GM18505 (cell line): ENCODE measurements at regions not wholly inside any gene's neighbourhood (a gene's known extent, or its start where the extent isn't known, plus 50 kb on each side); places are given as distances from the start of the nearest gene placed in this dataset.
"Not testable (repeated sequence)": the region's sequence is repeated elsewhere in the genome, so short reads cannot be mapped to it uniquely, and the experiment has no call there.

Experiments
- ATAC-seq: cut with Tn5 transposase; IDR thresholded peaks from one replicate; pipeline ENCODE4 v1.9.1; 2021; ENCODE audit not compliant: unreplicated experiment
- POLR2A ChIP-seq: IDR thresholded peaks from 4 replicates; pipeline ENCODE4 v1.6.1; 2011; ENCODE audit warnings: borderline replicate concordance; ENCODE audit not compliant: insufficient read depth, insufficient read length; ENCODE audit errors: extremely low read depth

DNA sequence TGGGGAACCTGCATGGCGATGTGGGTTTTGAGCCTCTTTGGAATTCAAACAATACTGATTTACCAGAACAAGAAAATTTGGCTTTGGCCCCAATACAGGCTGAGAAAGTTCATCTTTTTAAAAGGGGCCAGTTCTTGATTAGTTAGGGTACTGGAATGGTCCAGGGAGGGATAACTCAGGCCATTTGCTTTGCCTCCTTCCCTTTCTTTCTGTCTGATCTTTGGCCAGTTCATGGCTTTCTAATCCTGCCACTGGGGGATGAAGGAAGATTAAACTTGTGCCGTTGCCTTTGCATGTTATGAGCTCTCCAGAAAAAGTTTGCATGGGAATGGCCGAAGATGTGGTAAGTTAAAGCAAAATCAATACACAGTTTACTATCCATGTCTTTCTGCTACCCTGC, 78.4 kb downstream of the ADAMTS15 start:
- no peak for TF ChIP-seq POLR2A
- ATAC-seq, result no peak

DNA sequence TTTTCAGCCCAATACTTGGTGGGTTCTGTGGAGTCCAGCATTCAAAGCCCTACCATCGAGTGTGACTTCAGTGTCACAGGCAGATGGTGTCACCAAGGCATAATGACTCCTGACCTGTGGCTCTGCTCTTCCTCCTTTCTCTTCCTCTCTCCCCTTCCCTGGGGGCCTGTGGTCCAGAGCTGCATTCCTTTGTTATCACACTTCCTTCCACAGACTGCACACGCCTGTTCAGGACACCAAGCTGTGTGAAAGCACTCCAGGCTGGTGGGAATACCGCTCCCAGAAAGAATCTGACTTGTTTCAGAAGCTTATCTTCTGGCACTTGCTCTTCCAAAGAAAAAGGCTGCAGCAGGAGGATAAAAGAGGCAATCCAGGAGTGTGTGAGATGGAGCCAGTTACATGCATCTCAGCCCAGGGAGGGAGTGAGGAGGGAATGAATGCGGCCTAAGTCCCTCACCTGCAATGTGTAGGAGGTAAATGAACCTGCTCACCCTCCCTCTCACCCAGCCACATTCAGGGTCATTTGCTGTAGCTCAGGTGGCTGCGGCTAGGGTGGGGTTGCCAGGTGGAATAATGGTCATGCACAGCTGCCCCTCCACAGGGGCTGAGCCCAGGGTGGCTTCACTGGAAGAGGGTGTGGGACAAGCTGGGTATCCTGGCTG, 79.3 kb downstream of the ADAMTS15 start:
- ATAC-seq, result no peak

DNA sequence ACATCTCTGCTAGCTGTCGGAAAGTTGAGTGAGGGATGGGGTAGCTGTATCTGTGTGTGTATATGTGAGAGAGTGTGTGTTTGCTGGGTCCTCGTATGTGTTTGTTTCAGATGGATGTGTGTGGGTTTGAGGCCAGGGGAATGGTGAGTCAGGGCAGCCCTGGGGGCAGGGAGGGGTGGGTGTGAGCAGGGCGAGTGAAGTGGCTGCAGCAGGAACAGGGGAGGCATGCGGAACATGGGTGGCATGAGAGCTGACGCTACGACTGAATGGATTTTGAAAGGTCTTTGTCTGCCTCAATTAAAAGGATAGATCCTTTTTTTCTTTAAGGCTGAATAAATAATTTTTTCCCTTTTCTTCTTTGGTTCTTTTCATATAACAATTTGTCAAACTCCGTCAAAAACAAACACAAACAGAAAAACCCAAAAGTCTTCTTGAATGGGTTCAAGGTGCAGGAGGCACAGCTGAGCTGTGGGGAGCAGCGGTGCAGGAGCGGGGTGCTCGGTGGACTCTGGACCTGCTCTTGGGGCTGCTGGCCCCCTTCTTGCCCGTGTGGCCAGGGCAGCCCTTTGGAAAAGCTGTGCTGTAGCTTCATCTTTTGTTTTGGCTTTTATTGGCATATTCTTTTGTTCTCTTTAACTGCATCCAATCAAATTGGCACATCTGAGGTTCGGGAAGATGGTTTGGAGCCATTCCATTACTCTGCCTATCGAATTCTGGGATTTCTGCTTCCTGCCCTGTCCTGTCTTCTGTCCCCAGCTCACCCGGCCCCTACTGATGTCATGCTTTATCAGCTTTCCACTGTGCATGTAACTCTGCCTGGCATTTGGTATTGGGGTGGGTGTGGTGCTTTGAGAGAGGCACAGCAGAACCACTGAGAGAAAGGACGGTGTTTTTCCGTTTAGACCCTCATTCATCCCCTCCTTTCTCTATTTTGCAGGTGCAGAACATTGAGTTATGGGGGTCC, 80.1 kb downstream of the ADAMTS15 start:
- ATAC-seq, result no peak
- TF ChIP-seq POLR2A, result no peak

More for the DNA sequence above, 79.3 kb downstream of the ADAMTS15 start:
- no peak for TF ChIP-seq POLR2A

DNA sequence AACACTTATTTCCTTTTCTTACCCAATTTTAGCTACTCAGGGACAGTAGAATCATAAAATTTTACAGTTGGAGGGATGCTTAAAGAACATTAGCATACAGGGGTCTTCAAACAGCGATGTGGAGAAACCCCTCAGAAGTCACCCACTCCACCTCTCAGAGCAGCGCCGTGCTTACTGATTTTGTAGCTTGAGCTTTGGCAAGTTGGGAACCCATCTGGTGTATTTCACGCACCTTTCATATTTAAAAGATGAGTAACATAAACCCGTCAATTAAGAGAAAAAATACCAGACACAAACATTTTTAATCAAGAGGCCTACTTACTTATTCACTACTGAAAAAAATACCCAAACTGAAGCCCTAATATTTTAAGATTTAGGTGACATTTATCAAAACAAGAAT, 80.9 kb downstream of the ADAMTS15 start:
- ATAC-seq, result no peak
- no peak for TF ChIP-seq POLR2A

DNA sequence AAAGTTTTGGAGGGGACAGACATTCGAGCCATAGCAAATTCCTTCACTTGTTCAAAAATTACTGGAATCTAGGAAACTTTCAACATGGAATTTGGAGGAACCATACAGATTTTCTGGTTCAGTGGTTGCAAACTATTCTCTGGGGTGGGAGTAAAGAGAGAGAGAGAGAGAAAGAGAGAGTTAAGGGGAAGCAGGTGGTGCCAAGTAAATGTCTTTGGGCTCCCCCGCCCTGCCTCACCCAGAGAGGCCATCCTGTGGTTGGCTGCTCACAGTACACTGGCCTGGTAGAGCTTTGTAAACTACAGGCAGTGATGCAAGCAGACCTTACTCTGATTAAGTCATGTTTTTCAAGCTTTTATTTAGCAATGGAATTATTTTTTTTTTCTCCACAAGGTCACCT, 82.6 kb downstream of the ADAMTS15 start:
- ATAC-seq, result no peak
- no peak for TF ChIP-seq POLR2A

DNA sequence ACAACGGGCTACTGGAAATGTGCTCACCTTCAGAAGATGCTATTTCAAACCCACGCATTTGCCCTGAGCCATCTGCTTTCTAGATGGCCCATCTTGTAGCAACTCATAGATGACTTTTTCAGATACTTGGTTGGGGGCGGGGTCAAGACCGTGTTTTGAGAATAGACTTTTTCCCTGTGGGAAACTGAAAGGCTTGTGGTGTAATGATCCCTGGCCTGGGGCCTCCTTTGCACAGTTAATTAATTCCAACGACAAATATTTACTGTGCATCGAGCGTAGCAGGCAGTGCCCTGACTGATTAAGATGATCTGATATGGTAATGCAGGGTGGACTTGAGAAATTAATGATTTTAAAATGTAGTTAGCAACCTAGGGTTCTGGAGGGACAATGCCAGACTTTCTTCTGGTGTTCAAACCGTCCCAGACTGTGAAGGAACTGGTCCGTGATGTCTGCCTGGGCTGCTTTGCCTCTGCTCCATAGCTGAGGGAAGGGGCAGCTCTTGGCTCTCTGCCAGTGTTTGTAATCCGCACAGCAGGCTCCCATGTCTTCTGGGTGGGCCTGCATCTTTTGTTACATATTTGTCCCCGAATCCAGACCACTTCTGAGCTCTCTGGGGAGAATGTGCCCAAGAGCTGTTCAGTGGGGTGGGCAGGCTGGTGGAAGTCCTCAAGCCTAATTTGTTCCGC, 84.8 kb downstream of the ADAMTS15 start:
- ATAC-seq, result no peak
- no peak for TF ChIP-seq POLR2A

DNA sequence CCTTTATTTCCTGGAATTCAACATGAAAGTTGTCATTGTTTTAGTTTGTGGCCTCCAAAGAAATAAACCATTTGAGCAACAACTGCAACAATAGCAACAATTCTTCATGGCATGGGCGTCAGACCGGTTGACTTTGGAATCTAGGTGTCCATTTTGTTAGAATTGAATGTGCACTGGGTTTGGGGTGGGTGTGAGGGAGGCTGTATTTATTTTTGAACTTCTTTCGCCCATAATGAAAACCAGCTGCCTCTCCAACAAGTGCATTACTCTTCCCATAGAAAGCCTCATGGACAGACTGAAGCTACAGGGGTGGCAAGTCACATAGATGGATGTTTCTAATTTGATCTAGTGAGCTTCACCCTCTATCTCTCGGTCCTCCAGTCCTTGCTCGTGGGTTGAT, 85.4 kb downstream of the ADAMTS15 start:
- ATAC-seq, result no peak
- no peak for TF ChIP-seq POLR2A

DNA sequence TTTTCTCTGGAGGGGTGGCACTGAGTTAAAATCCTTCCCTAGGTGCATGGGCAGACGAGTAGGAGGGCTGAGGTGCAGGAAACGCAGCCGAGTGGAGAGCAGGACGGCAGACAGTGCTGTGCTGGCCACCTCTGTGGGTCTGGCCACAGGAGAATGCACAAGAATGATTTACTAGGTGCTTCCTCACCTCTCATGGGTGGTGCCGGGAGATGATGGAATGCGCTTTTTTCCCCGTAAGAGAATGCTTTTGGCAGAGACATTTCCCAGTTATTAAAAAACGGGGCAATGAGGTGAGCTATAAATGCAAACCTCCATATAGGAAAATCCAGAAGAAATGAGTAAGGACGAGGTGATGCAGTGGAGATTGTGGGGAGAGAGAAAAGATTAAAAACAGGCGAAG, 86.1 kb downstream of the ADAMTS15 start:
- no peak for ATAC-seq
- TF ChIP-seq POLR2A, result no peak

DNA sequence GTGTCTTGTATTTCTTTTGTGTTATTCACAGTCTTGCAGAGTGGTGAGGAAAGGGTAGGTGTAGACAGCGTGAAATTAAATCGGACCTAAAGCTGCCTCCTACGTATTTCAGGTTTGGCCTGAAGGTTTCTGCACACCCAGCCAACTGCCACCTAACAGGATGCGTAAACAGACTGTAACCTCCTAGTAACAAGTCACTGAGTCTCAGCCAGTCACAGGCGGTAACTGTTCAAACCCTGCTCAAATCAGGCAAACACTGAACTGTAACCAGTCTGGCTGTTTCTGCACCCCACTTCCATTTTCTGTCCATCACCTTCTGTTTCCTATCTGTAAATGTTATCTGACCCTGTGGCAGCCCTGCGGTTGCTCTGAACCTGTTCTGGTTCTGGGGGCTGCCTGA, 87.1 kb downstream of the ADAMTS15 start:
- no peak for ATAC-seq
- no peak for TF ChIP-seq POLR2A

DNA sequence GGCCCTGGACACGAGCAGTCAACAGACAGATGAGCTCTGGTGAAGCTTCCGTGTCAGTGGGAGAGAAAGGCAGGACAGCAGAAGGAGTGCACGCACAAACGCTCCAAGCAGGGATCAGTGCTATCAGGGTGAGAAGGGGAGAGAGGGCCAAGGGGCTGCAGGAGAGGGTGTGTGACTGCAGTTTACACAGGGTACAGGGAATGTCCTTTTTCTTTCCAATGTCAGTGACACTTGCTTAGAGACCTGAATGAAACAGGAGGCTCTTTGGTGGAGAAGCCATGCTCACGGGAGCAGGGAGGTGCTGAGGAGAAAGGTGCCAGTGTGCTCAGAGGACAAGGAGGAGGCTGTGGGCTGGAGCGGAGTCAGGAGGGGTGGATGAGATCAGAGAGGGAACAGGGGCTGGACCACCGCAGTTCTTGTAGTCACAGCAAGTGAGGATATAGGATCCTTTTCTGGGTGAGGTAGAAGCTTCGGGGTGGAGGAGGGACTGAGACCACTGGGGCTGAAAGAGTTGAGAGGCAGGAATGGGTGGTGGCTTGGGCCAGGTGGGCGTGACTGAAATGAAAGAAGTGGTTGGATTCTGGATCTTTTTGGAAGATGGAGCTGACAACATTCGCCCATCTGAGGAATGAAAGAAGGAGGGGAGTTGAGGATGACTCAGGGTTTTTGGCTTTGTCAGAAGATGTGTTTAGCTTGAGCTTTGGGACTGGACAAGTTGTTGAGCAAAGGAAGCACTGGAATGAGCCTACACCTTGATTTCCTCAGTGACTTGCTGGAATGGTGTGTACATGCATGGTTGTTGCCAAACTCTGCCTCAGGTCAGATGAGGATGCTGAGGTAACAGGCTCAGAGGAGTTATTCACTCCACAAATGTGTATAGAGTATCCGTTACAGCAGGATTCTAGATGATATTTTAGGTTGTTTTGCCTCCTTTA, 87.9 kb downstream of the ADAMTS15 start:
- no peak for ATAC-seq

DNA sequence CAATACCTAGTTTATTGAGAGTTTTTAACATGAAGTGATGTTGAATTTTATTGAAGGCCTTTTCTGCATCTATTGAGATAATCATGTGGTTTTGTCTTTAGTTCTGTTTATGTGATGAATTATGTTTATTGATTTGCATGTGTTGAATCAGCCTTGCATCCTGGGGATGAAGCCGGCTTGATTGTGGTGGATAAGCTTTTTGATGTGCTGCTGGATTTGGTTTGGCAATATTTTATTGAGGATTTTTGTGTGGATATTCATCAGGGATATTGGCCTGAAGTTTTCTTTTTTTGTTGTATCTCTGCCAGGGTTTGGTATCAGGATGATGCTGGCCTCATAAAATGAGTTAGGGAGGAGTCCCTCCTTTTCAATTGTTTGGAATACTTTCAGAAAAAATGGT, 91.2 kb downstream of the ADAMTS15 start:
- ATAC-seq, result not testable (repeated sequence)

More for the DNA sequence above, 87.9 kb downstream of the ADAMTS15 start:
- TF ChIP-seq POLR2A, result no peak

DNA sequence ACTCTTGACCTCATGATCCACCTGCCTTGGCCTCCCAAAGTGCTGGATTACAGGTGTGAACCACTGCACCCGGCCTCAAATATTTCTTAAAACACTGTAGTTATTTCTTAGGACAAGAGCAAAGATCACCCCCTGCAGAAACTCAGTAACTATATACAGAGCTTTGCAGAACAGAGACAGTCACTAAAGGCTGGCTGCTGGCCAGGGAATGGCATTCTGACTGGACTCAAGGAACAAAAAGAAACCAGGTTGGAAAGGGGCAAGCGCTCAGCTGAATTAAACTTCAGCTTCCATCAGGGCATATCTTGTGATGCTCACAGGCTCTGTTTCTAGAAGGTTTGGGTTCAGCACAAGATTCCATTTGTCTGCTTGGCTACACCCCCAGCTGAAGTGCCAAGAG, 95.8 kb downstream of the ADAMTS15 start:
- no peak for ATAC-seq
- no peak for TF ChIP-seq POLR2A
